Activated T-helper 17 cell treated with anti-CD3 and anti-CD28 coated beads, Interleukin-2, amount 50 U/mL, for 72 hours (primary cell): ENCODE measurements at regions not wholly inside any gene's neighbourhood (a gene's known extent, or its start where the extent isn't known, plus 50 kb on each side); places are given as distances from the start of the nearest gene placed in this dataset.
"Not testable (repeated sequence)": the region's sequence is repeated elsewhere in the genome, so short reads cannot be mapped to it uniquely, and the experiment has no call there.

Experiments
- ATAC-seq: fragments of 150-1000 bp; cut with Tn5 transposase; replicated peaks from 2 replicates; pipeline ENCODE4 v1.10.0; 2021; ENCODE audit warnings: mild to moderate bottlenecking, moderate library complexity
- H3K27ac Mint-ChIP-seq: one replicate; pipeline ENCODE4 v1.8.0; 2022; ENCODE audit warnings: mixed read lengths
- H3K27me3 Mint-ChIP-seq: one replicate; pipeline ENCODE4 v1.8.0; 2022; ENCODE audit warnings: mixed read lengths
- H3K36me3 Mint-ChIP-seq: one replicate; pipeline ENCODE4 v1.8.0; 2022; ENCODE audit warnings: low read depth, mild to moderate bottlenecking, mixed read lengths
- H3K4me1 Mint-ChIP-seq: one replicate; pipeline ENCODE4 v1.8.0; 2022; ENCODE audit warnings: mixed read lengths
- H3K4me3 Mint-ChIP-seq: one replicate; pipeline ENCODE4 v1.8.0; 2022; ENCODE audit warnings: mild to moderate bottlenecking, mixed read lengths
- H3K9me3 Mint-ChIP-seq: one replicate; pipeline ENCODE4 v1.8.0; 2022; ENCODE audit warnings: mixed read lengths

GRCh38 chr18:55744206-55744605 is 156.2 kb upstream of the TCF4 start:
- Mint-ChIP-seq H3K36me3 (no peaks in the 10 kb centered on the region), H3K27me3 (no peaks in the 10 kb centered on the region), H3K4me3 (no peak overlapping the region), H3K27ac (no peak overlapping the region), H3K4me1 (no peaks in the 10 kb centered on the region), H3K9me3 (peaks cover 4% of the 10 kb centered on the region)
- ATAC-seq: no peak

- Mint-ChIP-seq H3K4me1 (no peaks in the 10 kb centered on the region), H3K36me3 (no peaks in the 10 kb centered on the region), H3K9me3 (peaks cover 4% of the 10 kb centered on the region), H3K4me3 (no peak overlapping the region), H3K27ac (no peak overlapping the region), H3K27me3 (no peaks in the 10 kb centered on the region)
- ATAC-seq: no peak
Measured at GRCh38 chr18:55743736-55744135, 155.7 kb upstream of the TCF4 start.

- Mint-ChIP-seq H3K36me3 (no peaks in the 10 kb centered on the region), H3K4me3 (no peak overlapping the region), H3K27me3 (no peaks in the 10 kb centered on the region), H3K4me1 (no peaks in the 10 kb centered on the region), H3K9me3 (peaks cover 7% of the 10 kb centered on the region), H3K27ac (no peak overlapping the region)
- ATAC-seq: no peak
Measured at GRCh38 chr18:55743133-55743532, 155.1 kb upstream of the TCF4 start.

- Mint-ChIP-seq H3K4me1 (no peaks in the 10 kb centered on the region), H3K36me3 (no peaks in the 10 kb centered on the region), H3K9me3 (peaks cover 14% of the 10 kb centered on the region), H3K27ac (no peak overlapping the region), H3K4me3 (no peak overlapping the region), H3K27me3 (no peaks in the 10 kb centered on the region)
- ATAC-seq: no peak
Measured at GRCh38 chr18:55739488-55739887, 151.5 kb upstream of the TCF4 start.

GRCh38 chr18:55738483-55739114 is 150.6 kb upstream of the TCF4 start:
- no peaks in the 10 kb centered on the region for H3K36me3 Mint-ChIP-seq
- no peak overlapping the region for H3K4me3 Mint-ChIP-seq
- peaks cover 17% of the 10 kb centered on the region for H3K9me3 Mint-ChIP-seq
- no peak overlapping the region for H3K27ac Mint-ChIP-seq
- H3K27me3 Mint-ChIP-seq: no peaks in the 10 kb centered on the region
- no peak for ATAC-seq
- H3K4me1 Mint-ChIP-seq: no peaks in the 10 kb centered on the region

- Mint-ChIP-seq H3K4me1 (no peaks in the 10 kb centered on the region), H3K27me3 (no peaks in the 10 kb centered on the region), H3K4me3 (no peak overlapping the region), H3K36me3 (no peaks in the 10 kb centered on the region), H3K9me3 (peaks cover 23% of the 10 kb centered on the region), H3K27ac (no peak overlapping the region)
- ATAC-seq: no peak
Measured at GRCh38 chr18:55737781-55738468, 149.9 kb upstream of the TCF4 start.

GRCh38 chr18:55737266-55737665 is 149.3 kb upstream of the TCF4 start:
- Mint-ChIP-seq H3K9me3 (peaks cover 23% of the 10 kb centered on the region), H3K4me1 (no peaks in the 10 kb centered on the region), H3K27me3 (no peaks in the 10 kb centered on the region), H3K4me3 (no peak overlapping the region), H3K27ac (no peak overlapping the region), H3K36me3 (no peaks in the 10 kb centered on the region)
- ATAC-seq: no peak

- Mint-ChIP-seq H3K27me3 (no peaks in the 10 kb centered on the region), H3K4me3 (no peak overlapping the region), H3K4me1 (no peaks in the 10 kb centered on the region), H3K36me3 (no peaks in the 10 kb centered on the region), H3K9me3 (peaks cover 18% of the 10 kb centered on the region), H3K27ac (no peak overlapping the region)
- no peak for ATAC-seq
Measured at GRCh38 chr18:55735969-55736368, 148.0 kb upstream of the TCF4 start.

GRCh38 chr18:55735199-55735855 is 147.3 kb upstream of the TCF4 start:
- peaks cover 18% of the 10 kb centered on the region for H3K9me3 Mint-ChIP-seq
- ATAC-seq: no peak
- no peak overlapping the region for H3K27ac Mint-ChIP-seq
- no peak overlapping the region for H3K4me3 Mint-ChIP-seq
- no peaks in the 10 kb centered on the region for H3K27me3 Mint-ChIP-seq
- H3K36me3 Mint-ChIP-seq: no peaks in the 10 kb centered on the region
- no peaks in the 10 kb centered on the region for H3K4me1 Mint-ChIP-seq

- ATAC-seq: no peak
- H3K36me3 Mint-ChIP-seq: no peaks in the 10 kb centered on the region
- H3K27me3 Mint-ChIP-seq: no peaks in the 10 kb centered on the region
- no peak overlapping the region for H3K27ac Mint-ChIP-seq
- H3K4me3 Mint-ChIP-seq: no peak overlapping the region
- H3K4me1 Mint-ChIP-seq: no peaks in the 10 kb centered on the region
- H3K9me3 Mint-ChIP-seq: peaks cover 15% of the 10 kb centered on the region
Measured at GRCh38 chr18:55732227-55733106, 144.5 kb upstream of the TCF4 start.

GRCh38 chr18:55731594-55732042 is 143.6 kb upstream of the TCF4 start:
- Mint-ChIP-seq H3K4me1 (no peaks in the 10 kb centered on the region), H3K27ac (no peak overlapping the region), H3K36me3 (no peaks in the 10 kb centered on the region), H3K4me3 (no peak overlapping the region), H3K27me3 (no peaks in the 10 kb centered on the region), H3K9me3 (peaks cover 15% of the 10 kb centered on the region)
- ATAC-seq: no peak

GRCh38 chr18:55721006-55721405 is 133.0 kb upstream of the TCF4 start:
- not testable (repeated sequence) for H3K27me3 Mint-ChIP-seq, H3K9me3 Mint-ChIP-seq, ATAC-seq, H3K4me3 Mint-ChIP-seq, H3K36me3 Mint-ChIP-seq, H3K4me1 Mint-ChIP-seq, H3K27ac Mint-ChIP-seq

GRCh38 chr18:55713707-55714106 is 125.7 kb upstream of the TCF4 start:
- H3K27me3 Mint-ChIP-seq: no peaks in the 10 kb centered on the region

GRCh38 chr18:55706898-55707297 is 118.9 kb upstream of the TCF4 start:
- Mint-ChIP-seq H3K4me3 (no peak overlapping the region), H3K9me3 (peaks cover 9% of the 10 kb centered on the region), H3K27ac (no peak overlapping the region), H3K27me3 (no peaks in the 10 kb centered on the region), H3K36me3 (no peaks in the 10 kb centered on the region), H3K4me1 (no peaks in the 10 kb centered on the region)
- ATAC-seq: no peak

More at GRCh38 chr18:55713707-55714106, 125.7 kb upstream of the TCF4 start:
- no peaks in the 10 kb centered on the region for H3K4me1 Mint-ChIP-seq
- no peak overlapping the region for H3K27ac Mint-ChIP-seq
- ATAC-seq: no peak
- peaks cover 18% of the 10 kb centered on the region for H3K9me3 Mint-ChIP-seq
- H3K36me3 Mint-ChIP-seq: no peaks in the 10 kb centered on the region
- H3K4me3 Mint-ChIP-seq: no peak overlapping the region
